AG04449 (cell line): ENCODE measurements at regions not wholly inside any gene's neighbourhood (a gene's known extent, or its start where the extent isn't known, plus 50 kb on each side); places are given as distances from the start of the nearest gene placed in this dataset.

Experiments
- CTCF ChIA-PET: fragments of 350-600 bp; formaldehyde crosslinking; extraction: SDS; loops from one replicate; lab custom pipeline; 2021; ENCODE audit warnings: antibody characterized with exemption; lab: Yijun Ruan, JAX
- POLR2A ChIA-PET: fragments of 400-600, 350-600 bp; formaldehyde crosslinking; extraction: SDS; loops from one replicate; lab custom pipeline; 2020; ENCODE audit warnings: antibody characterized with exemption, inconsistent platforms; lab: Yijun Ruan, JAX
- DNase-seq: peaks from one replicate; pipeline ENCODE4 v3.0.0-alpha.2; 2010; ENCODE audit warnings: low read depth, low spot score
- H3K4me3 ChIP-seq: 2 replicates; pipeline ENCODE4 v1.5.1; 2011; ENCODE audit warnings: low read depth, mild to moderate bottlenecking, control low read depth, low read length
- CTCF ChIP-seq: IDR thresholded peaks from one replicate; pipeline ENCODE4 v1.5.1; 2011; ENCODE audit warnings: mild to moderate bottlenecking, moderate library complexity, low read length, control low read depth, inconsistent platforms; ENCODE audit not compliant: insufficient read depth; ENCODE audit errors: missing control alignments

- POLR2A ChIA-PET: no interaction called here
- DNase-seq: no peak
- no peak overlapping the region for H3K4me3 ChIP-seq
- CTCF ChIA-PET: interaction anchor here (1.6 kb wide), 1 partner anchor 150 kb away, joined by 4 read pairs; no protein-coding TSS in a partner anchor
- no peak for TF ChIP-seq CTCF
These were observed 121.4 kb upstream of the TCF21 start for GRCh38 chr6:133767357-133767970.

- H3K4me3 ChIP-seq: no peak overlapping the region
- ChIA-PET POLR2A (interaction anchor here (0.6 kb wide), 1 partner anchor 9 kb away, joined by 4 read pairs; no protein-coding TSS in a partner anchor), CTCF (interaction anchor here (0.9 to 1.6 kb wide), 2 partner anchors 148 to 355 kb away, joined by 3 to 4 read pairs; no protein-coding TSS in a partner anchor)
- no peak for DNase-seq
- no peak for TF ChIP-seq CTCF
These were observed 120.1 kb upstream of the TCF21 start for GRCh38 chr6:133768656-133769295.

GRCh38 chr6:133769463-133769862 lies 119.5 kb upstream of the TCF21 start:
- H3K4me3 ChIP-seq: no peak overlapping the region
- no peak for TF ChIP-seq CTCF
- ChIA-PET CTCF (interaction anchor here (0.6 to 0.9 kb wide), 2 partner anchors 8 to 354 kb away, joined by 3 read pairs; no protein-coding TSS in a partner anchor), POLR2A (no interaction called here)
- no peak for DNase-seq

GRCh38 chr6:133772567-133772966 lies 116.3 kb upstream of the TCF21 start:
- no peak for DNase-seq
- ChIA-PET POLR2A (no interaction called here), CTCF (interaction anchor here (1.3 to 1.5 kb wide), 2 partner anchors 9 to 62 kb away, joined by 3 to 4 read pairs; no protein-coding TSS in a partner anchor)
- H3K4me3 ChIP-seq: no peak overlapping the region
- no peak for TF ChIP-seq CTCF

- no peak for TF ChIP-seq CTCF
- ChIA-PET POLR2A (no interaction called here), CTCF (interaction anchor here (1.5 to 1.6 kb wide), 2 partner anchors 61 to 64 kb away, joined by 4 to 6 read pairs; no protein-coding TSS in a partner anchor)
- DNase-seq: no peak
- H3K4me3 ChIP-seq: no peak overlapping the region
These were observed 115.1 kb upstream of the TCF21 start for GRCh38 chr6:133773776-133774175.

- ChIA-PET CTCF (interaction anchor here (1.6 kb wide), 1 partner anchor 63 kb away, joined by 6 read pairs; no protein-coding TSS in a partner anchor), POLR2A (no interaction called here)
- no peak for TF ChIP-seq CTCF
- DNase-seq: no peak
- H3K4me3 ChIP-seq: no peak overlapping the region
These were observed 114.6 kb upstream of the TCF21 start for GRCh38 chr6:133774356-133774755.
